ENCODE measurements at regions not wholly inside any gene's neighbourhood (a gene's known extent, or its start where the extent isn't known, plus 50 kb on each side); places are given as distances from the start of the nearest gene placed in this dataset.
A peak's percentile ranks its signal among the peaks of the same experiment; 100 is the strongest.

DNA sequence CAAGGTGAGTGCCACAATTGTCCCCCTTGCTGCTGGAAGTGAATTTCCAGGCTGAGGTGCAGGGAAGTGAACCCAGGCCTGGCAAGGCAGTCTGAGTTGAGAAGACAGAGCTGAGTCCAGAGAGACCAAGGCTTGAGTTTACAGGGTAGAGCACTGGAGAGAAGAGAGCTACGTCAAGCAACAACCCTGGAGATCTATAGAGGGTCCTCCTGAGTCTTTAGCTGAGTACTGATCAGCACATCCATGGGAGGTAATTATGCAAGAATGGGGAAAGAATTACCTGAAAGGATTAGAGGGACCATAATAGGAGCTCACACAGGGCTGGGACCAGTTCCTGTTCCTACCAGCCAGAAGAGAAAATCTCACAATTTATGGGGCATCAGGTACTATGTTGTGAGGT lies 190.7 kb downstream of the NEDD1 start:
- DNase-seq = no peak

DNA sequence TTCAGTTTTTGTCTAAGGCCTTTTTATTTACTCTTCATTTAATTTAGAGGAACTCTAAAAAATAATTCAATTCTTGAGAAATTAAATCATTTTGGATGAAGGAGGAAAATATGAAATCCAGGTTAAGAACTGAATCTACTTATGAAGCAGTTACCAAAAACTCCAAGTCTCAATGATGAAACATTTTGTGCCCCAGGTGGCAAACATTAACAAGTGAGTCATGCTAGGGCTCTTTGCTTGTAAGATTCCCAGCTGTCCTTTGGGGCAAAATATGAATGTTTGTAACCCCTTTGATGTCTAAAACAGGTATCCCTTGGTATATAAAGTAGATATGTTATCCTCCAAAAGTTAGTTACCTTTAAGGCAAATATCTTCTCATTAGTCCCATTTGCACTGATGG lies 202.4 kb downstream of the NEDD1 start:
- no peak for DNase-seq

DNA sequence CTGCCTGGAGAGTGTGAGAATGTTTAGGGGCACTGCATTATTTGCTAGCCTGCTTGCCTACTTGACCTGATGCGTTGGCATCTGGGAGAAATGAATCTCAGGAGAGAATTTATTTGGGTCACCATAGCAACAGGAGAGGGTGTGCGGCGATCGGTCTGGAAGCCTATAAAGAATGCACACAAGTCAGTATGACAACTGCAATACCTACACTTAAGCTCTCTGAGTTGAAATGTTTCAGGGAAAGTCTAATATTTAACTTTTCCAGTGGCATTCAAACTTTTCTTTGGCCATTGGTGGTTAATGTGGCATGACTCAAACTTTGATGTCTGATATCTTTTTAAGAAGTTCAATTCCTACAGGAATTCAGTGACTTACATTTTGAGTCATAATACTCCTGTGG lies 205.1 kb downstream of the NEDD1 start:
- DNase-seq = no peak

DNA sequence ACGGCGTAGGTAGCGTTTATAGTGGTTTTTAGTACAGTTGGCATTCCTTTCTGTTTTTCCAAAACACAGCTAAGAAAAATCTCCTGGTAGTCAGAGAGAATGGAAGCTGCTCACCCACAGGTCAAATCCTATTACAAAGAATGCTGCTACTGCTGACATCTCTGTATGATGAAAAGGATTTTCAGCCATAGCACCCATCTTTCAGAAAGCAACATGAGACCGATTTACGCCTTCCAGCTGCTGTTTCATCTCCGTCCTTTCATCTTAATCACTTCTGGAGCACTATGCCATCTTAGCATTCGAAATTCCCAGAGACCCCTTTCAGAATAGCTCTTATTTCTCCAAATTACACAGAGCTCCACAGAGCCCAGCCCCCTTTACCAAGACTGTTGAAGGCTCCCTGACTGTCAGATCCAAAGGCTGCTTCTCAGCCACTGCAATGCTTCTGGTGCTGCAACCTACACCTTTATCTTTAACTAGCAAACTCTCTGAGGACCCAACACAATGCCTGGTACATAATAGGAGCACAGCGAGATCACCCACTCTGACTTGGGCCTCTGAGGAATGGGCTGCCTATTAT lies 211.8 kb downstream of the NEDD1 start:
- DNase-seq = no peak

DNA sequence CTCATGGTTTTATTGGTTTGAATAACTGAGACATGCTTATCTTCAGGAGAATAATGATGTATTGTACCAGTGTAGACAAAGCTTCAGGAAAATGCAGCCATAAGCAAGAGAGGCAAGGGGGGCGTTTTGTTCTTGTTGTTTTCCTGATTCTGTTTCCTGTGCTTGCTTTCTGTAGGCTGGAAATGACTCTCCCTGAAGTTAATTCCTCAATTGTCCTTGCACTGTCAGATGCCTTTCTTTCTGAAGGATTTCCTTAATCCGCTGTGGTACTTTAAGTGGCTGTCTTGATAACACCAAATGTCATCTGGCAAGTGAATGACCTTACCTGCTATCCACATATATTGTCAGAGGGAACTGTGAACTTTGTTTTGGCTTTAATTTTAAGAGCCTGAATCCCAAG lies 220.0 kb downstream of the NEDD1 start:
- no peak for DNase-seq

DNA sequence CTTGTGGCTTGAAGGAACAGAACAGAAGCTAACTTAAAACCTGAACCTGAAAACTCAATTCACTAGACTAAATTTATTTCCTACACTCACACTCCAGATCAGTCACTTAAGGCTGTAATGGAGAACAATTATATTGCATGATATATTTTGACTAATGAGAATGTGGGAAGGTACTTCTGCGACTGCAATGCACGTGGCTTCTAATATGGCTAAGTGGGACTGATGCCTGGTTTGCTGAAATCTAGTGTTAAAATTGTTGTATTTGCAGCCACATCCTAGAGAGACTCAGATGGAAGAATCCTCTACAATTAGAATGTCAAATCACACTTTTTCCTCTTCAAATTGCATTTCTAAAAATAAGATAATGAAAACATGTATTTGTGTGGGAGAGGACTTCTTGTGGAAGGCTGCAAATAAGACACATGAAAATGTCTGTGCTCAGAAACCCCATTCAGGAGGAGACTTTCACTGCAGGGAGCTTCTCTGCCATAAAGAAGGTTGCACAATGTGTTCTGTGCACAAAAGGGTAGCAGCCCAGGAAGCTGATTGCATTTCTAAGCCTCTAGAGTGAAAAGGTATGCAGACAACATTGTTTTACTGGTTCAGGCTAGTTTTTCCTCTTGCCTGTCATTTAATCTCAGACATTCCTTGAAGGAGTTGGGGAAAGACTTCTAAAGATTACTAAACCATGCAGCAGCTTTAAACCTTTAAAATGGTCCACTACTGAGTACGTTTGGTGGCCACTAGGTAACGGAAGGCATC lies 224.3 kb downstream of the NEDD1 start:
- no peak for DNase-seq

DNA sequence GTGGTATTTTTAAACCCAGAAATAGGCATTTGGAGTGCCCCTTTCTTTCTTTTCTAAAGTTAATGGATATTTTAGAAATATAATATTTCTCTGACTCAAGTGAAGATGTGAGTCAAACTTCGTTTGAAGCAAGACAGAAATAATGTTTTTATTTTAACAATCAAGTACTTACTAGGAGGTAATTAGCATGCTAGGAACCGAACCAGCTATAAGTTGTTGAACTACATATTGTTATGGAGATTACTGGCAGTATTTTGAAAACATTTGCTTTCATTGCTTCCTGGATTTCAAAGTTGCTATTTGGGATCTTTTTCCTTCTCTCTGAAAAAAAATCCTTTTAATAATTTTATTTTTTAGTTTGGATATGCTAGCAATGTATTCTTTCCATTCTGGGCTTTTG lies 225.2 kb downstream of the NEDD1 start:
- no peak for DNase-seq

DNA sequence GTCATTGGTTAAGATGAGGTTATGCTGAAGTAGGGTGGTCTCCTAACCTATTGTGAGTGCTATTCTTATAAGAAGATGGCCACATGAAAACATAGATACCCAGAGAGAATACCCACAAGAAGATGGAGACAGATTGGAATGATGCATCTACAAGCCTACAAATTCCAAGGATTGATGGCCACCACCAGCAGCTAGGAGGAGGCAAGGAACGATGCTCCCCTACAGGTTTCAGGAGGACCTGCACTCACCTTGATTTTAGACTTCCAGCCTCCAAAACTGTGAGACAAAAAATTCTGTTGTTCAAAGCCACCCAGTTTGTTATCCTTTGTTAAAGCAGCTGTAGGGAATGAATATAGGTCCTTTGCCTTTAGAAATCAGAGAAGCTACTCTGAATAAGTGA lies 227.4 kb downstream of the NEDD1 start:
- DNase-seq = no peak

DNA sequence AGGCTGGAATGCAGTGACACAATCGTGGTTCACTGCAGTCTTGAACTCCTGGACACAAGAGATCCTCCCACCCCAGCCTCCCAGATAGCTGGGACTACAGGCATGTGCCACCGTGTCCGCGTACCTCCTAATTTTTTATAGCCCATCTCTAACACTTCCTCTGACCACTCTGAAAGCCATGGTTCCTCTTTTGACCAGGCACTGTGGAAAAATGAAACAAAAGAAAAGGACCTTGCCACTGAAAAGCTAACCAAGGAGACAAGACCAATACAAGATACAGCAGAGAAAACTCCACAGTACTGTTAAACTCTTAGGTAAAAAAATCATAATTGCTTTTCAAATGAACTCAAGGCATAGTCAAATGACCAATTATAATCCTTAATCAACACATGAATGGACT lies 233.3 kb downstream of the NEDD1 start:
- no peak for DNase-seq

DNA sequence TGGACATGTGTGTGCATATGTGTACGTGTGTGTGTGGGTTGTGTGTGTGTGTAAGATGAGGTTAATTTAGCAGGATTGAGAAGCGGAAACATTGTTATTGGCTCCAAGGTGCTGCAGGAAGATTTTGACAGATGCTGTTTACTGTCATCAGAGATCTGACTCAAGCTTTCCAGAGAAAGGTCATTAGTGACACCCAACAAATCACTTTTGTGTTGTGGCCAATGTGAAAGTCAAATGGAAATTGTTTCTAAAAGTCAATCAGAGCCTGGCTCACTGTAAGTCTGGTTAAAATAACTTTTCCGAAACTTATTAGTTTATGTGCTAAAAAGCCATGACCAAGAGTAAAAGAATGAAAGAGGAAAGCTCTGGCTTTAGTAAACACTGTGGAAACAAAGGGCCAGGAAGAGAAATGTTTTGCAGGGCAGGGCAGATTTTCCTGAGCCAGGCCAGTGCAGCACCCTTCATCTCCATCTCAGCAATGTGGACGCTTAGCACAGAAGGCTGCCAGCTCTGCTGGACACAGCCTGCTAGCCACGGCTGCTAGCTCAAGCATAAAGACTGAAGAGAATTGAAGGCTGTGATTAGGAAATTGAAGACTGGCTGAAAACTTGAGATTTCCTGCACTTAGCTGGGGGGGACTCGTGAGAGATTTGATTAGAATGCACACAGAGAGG lies 235.8 kb downstream of the NEDD1 start:
- no peak for DNase-seq

DNA sequence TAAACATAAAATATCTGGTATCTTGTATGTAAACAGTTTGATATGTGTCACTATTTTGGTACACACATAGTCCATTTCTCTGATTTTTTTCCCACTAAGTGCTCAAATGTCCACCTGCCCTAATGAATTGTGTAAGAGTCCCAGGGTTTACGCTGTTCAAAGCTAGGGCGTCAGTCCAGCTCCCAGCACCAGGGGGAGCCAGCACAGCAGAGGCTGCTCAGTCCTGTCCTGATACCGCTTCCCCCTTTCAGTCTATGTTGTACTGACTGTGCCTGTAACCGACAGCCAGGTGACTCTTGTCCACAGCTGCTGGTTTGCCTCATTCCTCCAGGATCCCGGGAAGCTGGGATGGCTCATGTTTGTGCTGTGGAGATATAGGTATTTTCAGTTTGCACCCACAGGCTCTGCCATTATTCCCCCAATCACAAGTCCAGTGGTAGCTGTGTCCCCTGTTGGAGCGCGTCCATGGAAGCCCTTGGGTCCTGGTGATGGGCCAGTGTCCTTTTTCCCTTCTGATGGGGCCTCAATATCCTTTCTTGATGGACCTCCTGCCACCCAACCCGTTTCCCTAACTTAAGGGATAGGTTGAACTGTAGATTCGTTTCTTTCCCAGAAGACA lies 242.0 kb downstream of the NEDD1 start:
- DNase-seq = peak; percentile 15

DNA sequence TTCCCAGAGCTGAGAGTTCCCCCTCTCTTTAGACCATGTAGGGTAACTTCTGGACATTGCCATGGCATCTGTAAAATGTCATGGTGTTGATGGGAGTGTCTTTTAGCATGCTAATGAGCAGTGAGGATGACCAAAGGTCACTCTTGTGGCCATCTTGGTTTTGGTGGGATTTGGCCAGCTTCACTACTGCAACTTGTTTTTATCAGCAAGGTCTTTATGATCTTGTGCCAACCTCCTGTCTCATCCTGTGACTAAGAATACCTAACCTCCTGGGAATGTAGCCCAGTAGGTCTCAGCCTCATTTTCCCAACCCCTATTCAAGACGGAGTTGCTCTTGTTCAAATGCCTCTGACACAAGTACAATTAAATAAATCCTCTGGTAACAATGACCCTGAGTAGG lies 244.4 kb downstream of the NEDD1 start:
- DNase-seq = no peak

DNA sequence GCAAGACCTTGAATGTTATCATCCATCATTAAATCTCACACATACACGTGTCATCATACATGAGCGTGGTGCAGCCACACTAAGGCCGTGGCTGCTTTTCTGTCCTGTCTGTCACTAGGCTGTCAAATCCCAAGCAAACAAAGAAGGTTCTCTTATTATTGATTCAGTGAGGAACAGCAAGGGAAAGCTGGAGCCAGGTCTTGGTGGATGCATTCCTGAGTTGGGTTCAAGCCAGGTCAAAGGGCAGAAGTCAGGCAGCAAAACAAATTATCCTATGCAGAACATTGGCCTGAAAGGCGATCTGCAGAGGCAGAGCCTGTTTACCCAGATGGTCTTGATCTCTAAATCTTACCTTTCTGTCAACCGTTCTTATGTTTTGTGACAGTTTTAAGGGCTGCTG lies 252.3 kb downstream of the NEDD1 start:
- no peak for DNase-seq

DNA sequence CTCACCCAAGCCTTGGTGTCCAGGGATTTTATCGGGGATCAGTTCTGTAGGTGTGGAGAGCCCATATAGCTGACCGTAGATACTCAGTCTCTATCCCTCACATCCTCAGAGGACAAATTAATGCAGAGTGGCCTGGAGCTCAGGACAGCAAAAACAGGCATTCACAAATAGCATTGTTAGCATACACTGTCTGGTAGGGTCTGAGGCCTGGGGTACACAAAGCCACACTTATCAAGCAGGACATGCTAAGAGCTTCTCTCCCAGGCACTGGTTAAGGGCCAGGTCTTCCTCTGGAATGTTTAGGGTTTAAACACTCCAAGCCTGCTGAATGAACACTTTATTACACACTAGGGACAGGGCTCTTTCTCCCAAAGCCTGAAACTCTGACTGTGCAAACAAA lies 253.2 kb downstream of the NEDD1 start:
- DNase-seq = no peak

DNA sequence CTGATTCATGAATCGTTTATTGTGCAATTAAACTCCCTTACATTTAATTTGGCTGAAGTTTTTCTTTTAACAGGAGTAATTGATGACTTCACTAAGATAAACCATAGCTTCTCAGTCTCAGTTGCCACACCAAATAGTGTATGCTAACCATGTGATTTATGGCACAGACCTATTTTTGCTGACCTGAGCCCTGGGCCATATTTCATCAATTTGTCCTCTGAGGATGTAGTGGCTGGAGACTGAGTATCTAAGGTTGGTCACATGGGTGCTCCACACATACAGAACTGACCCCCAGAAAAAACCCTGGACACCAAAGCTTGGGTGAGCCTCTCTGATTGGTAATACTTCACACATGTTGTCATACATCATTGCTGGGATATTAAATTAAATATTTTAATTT lies 255.1 kb downstream of the NEDD1 start:
- DNase-seq = no peak

DNA sequence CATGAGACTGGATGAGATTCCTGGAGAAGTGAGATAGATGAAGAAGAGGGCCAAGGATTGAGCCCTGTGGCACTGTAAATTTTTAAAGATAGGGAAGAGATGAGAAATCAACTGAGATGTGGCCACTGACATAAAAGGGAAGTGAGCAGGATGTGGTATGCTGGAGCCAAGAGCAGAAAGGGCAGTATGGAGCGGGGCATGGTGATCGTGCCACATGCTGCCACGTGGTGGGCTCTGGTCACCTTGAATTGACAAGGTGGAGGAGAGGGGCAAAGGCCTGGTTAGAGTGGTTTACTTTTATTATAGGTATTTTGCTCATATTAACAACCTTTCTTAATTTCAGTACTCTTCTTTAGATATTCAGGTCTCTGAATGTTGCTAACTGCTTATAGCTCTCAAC lies 257.9 kb downstream of the NEDD1 start:
- no peak for DNase-seq

DNA sequence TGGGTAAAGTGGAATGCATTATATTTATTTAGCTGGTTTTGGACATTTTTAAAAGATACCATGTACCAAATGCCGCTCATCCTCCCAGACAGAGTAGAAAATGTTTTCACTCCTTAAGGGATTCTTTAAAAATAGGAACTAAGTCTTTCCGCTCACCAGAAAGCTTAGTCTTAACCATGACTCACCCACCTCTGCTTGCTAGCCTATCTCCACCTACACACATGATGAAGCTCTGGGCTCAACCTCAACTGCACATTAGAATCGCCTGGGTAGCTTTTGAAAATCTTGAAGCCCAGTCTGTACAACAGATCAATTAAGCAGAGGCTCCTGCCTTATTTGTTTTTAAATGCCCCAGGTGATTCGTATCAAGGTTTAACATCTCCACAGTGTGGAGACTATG lies 260.5 kb downstream of the NEDD1 start:
- no peak for DNase-seq

DNA sequence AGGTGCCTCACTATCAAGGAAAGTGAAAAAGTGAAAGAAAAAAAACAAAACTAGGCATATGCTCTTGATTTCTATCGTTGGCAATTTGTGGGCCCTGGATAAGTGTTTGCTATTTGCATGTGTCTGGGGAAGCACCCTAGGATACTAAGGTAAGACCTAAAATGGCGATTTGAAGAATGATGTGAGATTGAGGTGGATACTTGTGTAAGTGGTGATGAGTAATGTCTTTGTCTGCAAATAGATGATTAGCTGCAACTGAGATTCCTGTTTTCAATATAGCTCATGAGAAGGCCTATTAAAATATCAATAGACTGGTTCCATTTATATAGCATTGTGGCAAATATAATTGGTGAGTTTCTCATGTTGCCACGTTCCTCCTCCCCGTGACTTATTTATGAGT lies 261.7 kb downstream of the NEDD1 start:
- DNase-seq = no peak

DNA sequence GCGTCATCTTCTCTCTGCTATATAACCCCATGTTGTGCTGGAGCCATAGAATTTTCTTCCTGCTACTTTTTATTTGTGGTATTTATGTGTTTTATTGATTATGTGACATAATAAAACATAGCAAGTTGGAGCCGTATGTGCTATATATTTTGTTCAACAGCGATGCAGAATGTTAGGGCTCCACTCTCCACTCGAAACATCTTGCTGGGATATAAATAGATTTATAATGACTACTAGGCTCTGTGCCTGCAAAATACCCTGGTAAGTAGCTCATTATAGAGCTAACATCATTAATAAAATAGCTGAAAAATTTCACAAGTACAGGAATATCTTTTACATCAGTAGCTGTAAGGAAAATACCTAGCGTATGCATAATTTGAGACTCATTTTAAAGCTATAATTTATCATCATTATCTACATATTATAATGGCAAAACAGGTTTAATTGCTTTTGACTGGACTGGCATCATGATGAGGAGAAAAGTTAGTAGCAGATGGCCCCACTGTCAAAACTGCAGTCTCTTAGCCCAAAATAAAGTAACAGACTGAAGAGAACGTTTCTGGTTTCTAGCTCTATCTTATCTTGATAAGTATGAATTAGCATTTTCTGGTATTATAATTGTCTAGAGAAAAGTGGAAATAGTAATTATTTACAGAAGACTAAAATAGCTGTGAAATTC lies 263.0 kb downstream of the NEDD1 start:
- DNase-seq = no peak

DNA sequence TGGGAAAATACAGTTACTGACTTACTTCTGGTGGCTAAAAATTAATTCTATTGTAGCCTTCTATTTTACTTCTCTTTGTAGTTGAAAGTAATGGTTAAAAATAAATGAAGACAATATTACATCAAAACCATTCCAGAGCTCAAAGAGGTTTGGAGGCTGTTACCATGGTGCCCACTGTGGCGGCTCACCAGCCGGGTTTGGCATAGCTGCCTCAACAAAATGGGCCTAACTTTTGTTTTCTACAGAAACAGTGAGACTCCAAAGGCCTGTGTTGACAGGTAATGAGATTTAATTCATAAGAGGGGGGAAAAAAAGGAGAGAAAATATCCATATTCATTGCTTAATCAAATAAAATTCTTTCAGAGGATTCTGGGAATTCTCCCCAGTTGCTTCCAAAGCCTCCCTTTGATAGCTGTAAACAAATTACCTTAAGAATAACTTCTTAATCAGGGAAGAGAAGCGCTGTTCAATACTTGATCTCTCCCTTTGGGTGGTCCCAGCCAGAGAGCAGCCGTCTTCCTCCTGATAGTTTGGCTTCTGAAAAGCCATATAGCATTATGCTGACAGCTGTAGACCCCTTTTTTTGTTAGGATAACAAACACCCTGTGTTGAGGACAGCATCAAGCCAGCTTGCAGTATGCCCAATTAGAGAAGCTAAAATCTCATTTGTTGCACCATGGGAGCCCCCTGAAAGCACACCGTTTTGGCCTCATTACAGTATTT lies 266.8 kb downstream of the NEDD1 start:
- no peak for DNase-seq

DNA sequence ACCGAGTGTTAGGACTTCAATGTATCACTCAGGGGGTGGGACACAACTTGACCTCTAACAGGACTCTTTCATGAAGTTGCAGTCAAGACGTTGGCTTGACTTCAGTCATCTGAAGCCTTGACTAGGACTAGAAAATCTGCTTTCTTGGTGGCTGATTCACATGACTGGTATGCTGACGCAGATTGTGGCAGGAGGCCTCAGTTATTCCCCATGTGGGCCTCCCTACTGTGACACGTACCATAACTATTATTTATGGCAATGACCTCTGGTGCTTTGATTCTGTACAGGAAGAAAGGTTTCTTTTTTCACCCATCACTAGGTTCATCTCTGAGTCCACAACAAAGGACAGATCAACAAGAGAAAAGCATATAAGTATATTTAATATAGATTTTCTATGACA lies 270.4 kb downstream of the NEDD1 start:
- no peak for DNase-seq

DNA sequence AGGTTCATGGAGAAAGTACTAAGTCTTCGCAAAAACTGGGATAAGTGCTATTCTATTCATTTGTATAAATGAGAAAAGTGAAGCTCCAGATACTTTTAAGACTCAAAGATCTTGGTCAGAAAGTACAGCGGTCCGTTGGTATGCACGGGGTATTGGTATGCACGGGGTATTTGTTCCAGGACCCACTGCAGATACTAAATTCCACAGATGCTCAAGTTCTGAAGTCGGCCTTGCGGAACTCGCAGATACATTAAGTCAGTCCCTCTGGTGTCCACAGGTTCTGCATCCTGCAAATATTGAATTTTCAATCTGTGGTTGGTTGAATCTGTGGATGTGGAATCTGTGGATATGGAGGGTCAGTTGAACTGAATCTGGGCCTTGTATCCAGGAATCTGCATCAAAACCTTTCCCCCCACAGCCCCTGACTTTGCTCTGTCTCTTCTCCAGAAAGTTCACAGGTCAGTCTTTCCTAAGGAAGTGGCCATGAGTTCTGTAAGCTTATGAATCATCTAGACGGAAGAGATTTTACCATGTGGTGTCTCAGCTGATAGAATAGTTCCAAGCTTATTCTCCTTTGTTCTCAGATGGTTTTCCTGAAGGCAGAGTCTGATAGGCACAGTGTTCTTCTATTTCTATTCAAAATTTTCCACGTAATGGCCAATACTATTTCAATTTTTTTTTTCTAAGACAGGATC lies 274.7 kb downstream of the NEDD1 start:
- no peak for DNase-seq
